Liver (tissue), 2 donors: ENCODE measurements at regions not wholly inside any gene's neighbourhood (a gene's known extent, or its start where the extent isn't known, plus 50 kb on each side); places are given as distances from the start of the nearest gene placed in this dataset.

Source experiments
- CTCF ChIP-seq: fragments of 150-350 bp; IDR thresholded peaks from 2 replicates; pipeline ENCODE4 v1.5.1; 2017; ENCODE audit warnings: improper control_type of control experiment, low read depth, low read length; ENCODE audit not compliant: missing input control
- REST ChIP-seq: IDR thresholded peaks from 2 replicates; pipeline ENCODE4 v1.6.1; 2016; ENCODE audit warnings: antibody characterized with exemption, mild to moderate bottlenecking
- donor health status: healthy.

- TF ChIP-seq CTCF = no peak
- TF ChIP-seq REST = no peak
These were observed 219.8 kb downstream of the ZNF674 start for GRCh38 chrX:46325312-46325877.
